ENCODE measurements at regions not wholly inside any gene's neighbourhood (a gene's known extent, or its start where the extent isn't known, plus 50 kb on each side); places are given as distances from the start of the nearest gene placed in this dataset.

GRCh38 chr10:47176903-47177868 lies 122.8 kb upstream of the GDF10 start:
- DNase-seq: no peak
- H3K9me3 ChIP-seq: no peaks in the 10 kb centered on the region
- H3K4me3 ChIP-seq: no peak overlapping the region
- no peak for TF ChIP-seq POLR2A (IDR thresholded peaks at IDR 0.05)
- TF ChIP-seq POLR2AphosphoS5 (IDR thresholded peaks at IDR 0.05): no peak
- no peak for TF ChIP-seq CTCF (IDR thresholded peaks at IDR 0.05)
- WGBS, 5 donors: 75 to 86% (median 85%) methylated on average over 8 of the region's 8 CpGs
- H3K27ac ChIP-seq: no peak overlapping the region
- peaks cover 0 to 2% (median 0%) of the 10 kb centered on the region in 4 donors for H3K4me1 ChIP-seq
- no peaks in the 10 kb centered on the region for H3K36me3 ChIP-seq
- no peaks in the 10 kb centered on the region for H3K27me3 ChIP-seq
- intact Hi-C loops (cut with DNase I; ENCODE audit: low total_unique reads): no loop called here

GRCh38 chr10:47178537-47179290 lies 121.3 kb upstream of the GDF10 start:
- Histone ChIP-seq H3K9me3 (no peaks in the 10 kb centered on the region), H3K27ac (no peak overlapping the region), H3K4me3 (no peak overlapping the region), H3K27me3 (no peaks in the 10 kb centered on the region), H3K36me3 (no peaks in the 10 kb centered on the region), H3K4me1 (peaks cover 0 to 7% (median 0%) of the 10 kb centered on the region in 4 donors)
- TF ChIP-seq POLR2A (IDR thresholded peaks at IDR 0.05): no peak
- no peak for TF ChIP-seq EP300 (IDR thresholded peaks at IDR 0.05)
- TF ChIP-seq CTCF (IDR thresholded peaks at IDR 0.05): no peak
- no peak for TF ChIP-seq POLR2AphosphoS5 (IDR thresholded peaks at IDR 0.05)
- intact Hi-C loops (cut with DNase I; ENCODE audit: low total_unique reads): no loop called here
- no peak for DNase-seq
- 76 to 87% (median 81%) methylated on average over 5 of the region's 5 CpGs for WGBS, 5 donors

- no peak overlapping the region for H3K27ac ChIP-seq
- no peak overlapping the region for H3K4me3 ChIP-seq
- no peaks in the 10 kb centered on the region for H3K9me3 ChIP-seq
- no peaks in the 10 kb centered on the region for H3K27me3 ChIP-seq
- intact Hi-C loops (cut with DNase I; ENCODE audit: low total_unique reads): no loop called here
- TF ChIP-seq POLR2A (IDR thresholded peaks at IDR 0.05) (no peak), CTCF (IDR thresholded peaks at IDR 0.05) (no peak), POLR2AphosphoS5 (IDR thresholded peaks at IDR 0.05) (no peak), EP300 (IDR thresholded peaks at IDR 0.05) (no peak)
- no peaks in the 10 kb centered on the region for H3K36me3 ChIP-seq
- no peak for DNase-seq
- WGBS, 5 donors: 80 to 100% (median 88%) methylated on average over 1 of the region's 1 CpG
- H3K4me1 ChIP-seq: peaks cover 0 to 11% (median 0%) of the 10 kb centered on the region in 4 donors
Observed at GRCh38 chr10:47179291-47179647, 120.7 kb upstream of the GDF10 start.

GRCh38 chr10:47181052-47181849 lies 118.7 kb upstream of the GDF10 start:
- intact Hi-C loops (cut with DNase I; ENCODE audit: low total_unique reads): no loop called here
- TF ChIP-seq EP300 (IDR thresholded peaks at IDR 0.05) (no peak), CTCF (IDR thresholded peaks at IDR 0.05) (no peak), POLR2AphosphoS5 (IDR thresholded peaks at IDR 0.05) (no peak), POLR2A (IDR thresholded peaks at IDR 0.05) (no peak)
- WGBS, 5 donors: 89 to 94% (median 90%) methylated on average over 19 of the region's 19 CpGs

More at GRCh38 chr10:47181052-47181849, 118.7 kb upstream of the GDF10 start:
- DNase-seq: no peak
- Histone ChIP-seq H3K27me3 (no peaks in the 10 kb centered on the region), H3K36me3 (no peaks in the 10 kb centered on the region), H3K27ac (no peak overlapping the region), H3K9me3 (no peaks in the 10 kb centered on the region), H3K4me1 (peaks cover 0 to 11% (median 0%) of the 10 kb centered on the region in 4 donors), H3K4me3 (no peak overlapping the region)
